Testis (tissue), 2 donors: ENCODE measurements at regions not wholly inside any gene's neighbourhood (a gene's known extent, or its start where the extent isn't known, plus 50 kb on each side); places are given as distances from the start of the nearest gene placed in this dataset.

Source experiments
- DNase-seq: peaks from one replicate; pipeline ENCODE4 v3.0.0-alpha.2; 2019
- H3K27ac ChIP-seq, 2 donors: fragments of 200-600 bp; sonication (generic); one replicate each; pipeline ENCODE4 v1.5.1; 2019
- H3K27me3 ChIP-seq: fragments of 200-600 bp; sonication (generic); one replicate; pipeline ENCODE4 v1.5.1; 2019
- H3K36me3 ChIP-seq: fragments of 200-600 bp; sonication (generic); one replicate; pipeline ENCODE4 v1.5.1; 2017; ENCODE audit warnings: low read depth; ENCODE audit errors: missing control alignments
- H3K4me1 ChIP-seq: fragments of 200-600 bp; sonication (generic); one replicate; pipeline ENCODE4 v1.5.1; 2019
- H3K4me3 ChIP-seq, 2 donors: fragments of 200-600 bp; sonication (generic); one replicate each; pipeline ENCODE4 v1.5.1; 2017 to 2019
- H3K9me3 ChIP-seq: fragments of 200-600 bp; sonication (generic); one replicate; pipeline ENCODE4 v1.5.1; 2017
- CTCF ChIP-seq, 3 experiments: fragments of 450-650 bp in 2 of 3; fragments of 200-600 bp in 1 of 3; sonication (generic) in 1 of 3; IDR thresholded peaks; one replicate each; pipeline ENCODE4 v1.5.1; 2016 to 2019; ENCODE audit warnings: antibody characterized with exemption in 3 of 3, mild to moderate bottlenecking in 2 of 3, moderate library complexity in 1 of 3
- POLR2A ChIP-seq: fragments of 450-650 bp; IDR thresholded peaks from one replicate; pipeline ENCODE4 v1.6.1; 2017; ENCODE audit warnings: antibody characterized with exemption, mild to moderate bottlenecking, moderate library complexity
- WGBS, 2 donors: methylation state at CpG; one replicate each; pipeline ENCODE4 v1.1.5; 2018; 5-methylcytosine and 5-hydroxymethylcytosine counted together
- intact Hi-C: fragments of 100-400 bp; cut with DNase I; formaldehyde crosslinking; loops from one replicate; pipeline ENCODE4 v1.15.1; 2023; ENCODE audit warnings: low total_unique reads

DNA sequence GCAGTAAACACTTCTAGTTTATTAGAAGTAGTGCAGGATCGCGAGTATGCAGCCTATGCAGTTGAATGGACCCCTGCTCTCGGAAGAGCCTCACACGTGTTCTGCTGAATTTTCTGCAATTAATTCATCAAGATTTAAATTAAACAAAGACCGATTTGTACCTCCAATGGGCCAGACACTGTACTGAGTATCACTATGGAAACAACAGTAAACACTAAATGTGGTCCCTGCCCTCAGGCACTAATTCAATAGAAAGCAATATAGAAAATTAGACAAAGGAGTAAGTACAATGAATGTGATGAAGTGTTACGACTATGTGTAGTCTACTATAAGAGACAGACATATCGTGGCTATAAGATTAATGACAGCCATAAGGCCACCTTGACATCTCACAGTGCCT lies 740.3 kb upstream of the FRG1 start:
- no peaks in the 10 kb centered on the region for H3K36me3 ChIP-seq
- DNase-seq = no peak
- H3K4me1 ChIP-seq = peaks cover 4% of the 10 kb centered on the region
- 48 to 55% methylated on average over 7 of the region's 7 CpGs for WGBS, 2 donors
- intact Hi-C loops = no loop called here
- TF ChIP-seq POLR2A (no peak), CTCF (IDR thresholded peaks at IDR 0.05) (no peak)
- no peaks in the 10 kb centered on the region for H3K27me3 ChIP-seq
- H3K27ac ChIP-seq = no peak overlapping the region
- no peaks in the 10 kb centered on the region for H3K9me3 ChIP-seq
- H3K4me3 ChIP-seq = no peak overlapping the region

DNA sequence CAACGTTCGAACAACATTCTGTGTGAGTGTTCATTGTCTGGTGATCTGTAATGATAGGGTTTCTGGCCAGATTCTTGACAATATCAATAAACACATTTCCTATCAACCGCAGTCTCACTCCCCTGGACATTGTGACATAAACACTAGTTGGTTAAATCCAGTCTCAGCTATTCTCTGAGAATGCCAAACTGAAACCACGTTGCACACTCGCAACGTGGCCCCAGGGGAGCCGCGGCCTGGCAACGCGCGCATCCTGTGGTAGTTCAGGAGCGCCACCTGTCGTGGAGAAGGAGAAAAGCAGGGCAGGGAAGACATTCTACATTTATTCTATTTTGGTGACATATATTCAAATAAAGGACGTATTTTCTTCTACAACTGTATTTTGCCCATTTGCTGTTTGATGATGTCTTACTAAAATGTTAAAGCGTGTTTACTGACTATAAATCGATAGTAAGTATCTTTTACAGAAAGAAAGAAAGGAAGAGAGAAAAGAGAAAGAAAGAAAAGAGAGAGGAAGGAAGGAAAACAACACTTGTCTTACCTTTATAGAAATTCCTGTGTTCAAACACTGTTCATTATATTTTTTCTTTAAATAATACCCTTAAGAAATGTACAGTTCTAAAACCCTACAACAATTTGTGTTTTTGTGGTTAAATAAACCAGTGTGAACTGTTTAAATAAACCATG lies 738.3 kb upstream of the FRG1 start:
- H3K4me3 ChIP-seq = no peak overlapping the region

GRCh38 chr4:189202869-189203271 lies 737.8 kb upstream of the FRG1 start:
- TF ChIP-seq CTCF (IDR thresholded peaks at IDR 0.05) = no peak
- TF ChIP-seq POLR2A = no peak
- Histone ChIP-seq H3K9me3 (no peaks in the 10 kb centered on the region), H3K36me3 (no peaks in the 10 kb centered on the region), H3K4me1 (peaks cover 4% of the 10 kb centered on the region), H3K27ac (no peak overlapping the region), H3K4me3 (no peak overlapping the region), H3K27me3 (no peaks in the 10 kb centered on the region)
- 66 to 71% methylated on average over 8 of the region's 8 CpGs for WGBS, 2 donors
- no peak for DNase-seq
- intact Hi-C loops = no loop called here

More for the DNA sequence above, 738.3 kb upstream of the FRG1 start:
- H3K9me3 ChIP-seq = no peaks in the 10 kb centered on the region
- TF ChIP-seq POLR2A (no peak), CTCF (IDR thresholded peaks at IDR 0.05) (peak; percentile 50 to 71 (median 52))
- H3K27me3 ChIP-seq = no peaks in the 10 kb centered on the region
- WGBS, 2 donors = 20 to 27% methylated on average over 16 of the region's 16 CpGs
- peaks cover 4% of the 10 kb centered on the region for H3K4me1 ChIP-seq
- no peak overlapping the region for H3K27ac ChIP-seq
- H3K36me3 ChIP-seq = no peaks in the 10 kb centered on the region
- intact Hi-C loops = no loop called here
- DNase-seq = peak; percentile 63

DNA sequence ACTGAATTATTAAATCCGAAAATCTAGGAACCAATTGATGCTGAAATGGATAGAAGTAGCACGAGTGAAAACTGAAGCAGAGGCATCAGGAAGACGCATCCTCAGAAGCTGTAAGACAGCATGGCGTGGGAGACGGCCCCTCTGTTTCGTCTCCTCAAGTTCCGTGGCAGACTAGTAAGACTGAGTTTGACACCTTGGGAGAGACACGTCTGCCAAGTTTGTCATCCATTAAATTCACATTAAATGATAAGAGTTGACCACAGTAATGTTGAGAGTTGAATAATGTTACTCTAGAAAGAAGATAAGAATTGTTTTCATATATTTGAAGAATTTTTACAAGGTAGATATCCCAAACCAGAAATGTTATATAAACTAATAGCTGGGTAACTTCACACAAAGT lies 736.1 kb upstream of the FRG1 start:
- WGBS, 2 donors = 54 to 66% methylated on average over 8 of the region's 8 CpGs
- intact Hi-C loops = no loop called here

More for the DNA sequence above, 736.1 kb upstream of the FRG1 start:
- Histone ChIP-seq H3K4me3 (no peak overlapping the region), H3K36me3 (no peaks in the 10 kb centered on the region), H3K27ac (no peak overlapping the region), H3K27me3 (no peaks in the 10 kb centered on the region), H3K9me3 (no peaks in the 10 kb centered on the region), H3K4me1 (peaks cover 4% of the 10 kb centered on the region)
- TF ChIP-seq CTCF (IDR thresholded peaks at IDR 0.05) (no peak), POLR2A (no peak)
- no peak for DNase-seq
